Activated CD8-positive, alpha-beta T cell treated with anti-CD3 and anti-CD28 coated beads for 36 hours (primary cell): ENCODE measurements at regions not wholly inside any gene's neighbourhood (a gene's known extent, or its start where the extent isn't known, plus 50 kb on each side); places are given as distances from the start of the nearest gene placed in this dataset.

Experiments used
- ATAC-seq: fragments of 200-7000 bp; cut with Tn5 transposase; one replicate; pipeline ENCODE4 v1.10.0; 2021; ENCODE audit warnings: mild to moderate bottlenecking, moderate library complexity
- CTCF ChIA-PET: fragments of 350-600 bp; sonication (Branson Sonifier 250); formaldehyde crosslinking; loops from one replicate; lab custom pipeline; 2021; ENCODE audit warnings: antibody characterized with exemption; lab: Charles Lee
- POLR2A ChIA-PET: fragments of 350-600 bp; sonication (Branson Sonifier 250); formaldehyde crosslinking; loops from one replicate; lab custom pipeline; 2021; ENCODE audit warnings: antibody characterized with exemption; lab: Charles Lee
- DNase-seq: peaks from one replicate; pipeline ENCODE4 v3.0.0-alpha.2; 2020
- H3K27ac Mint-ChIP-seq: one replicate; pipeline ENCODE4 v1.8.0; 2021; ENCODE audit warnings: mild to moderate bottlenecking, mixed read lengths
- H3K27me3 Mint-ChIP-seq: one replicate; pipeline ENCODE4 v1.8.0; 2021; ENCODE audit warnings: mixed read lengths
- H3K36me3 Mint-ChIP-seq: one replicate; pipeline ENCODE4 v1.8.0; 2021; ENCODE audit warnings: low read depth, mixed read lengths
- H3K4me1 Mint-ChIP-seq: one replicate; pipeline ENCODE4 v1.8.0; 2021; ENCODE audit warnings: low read depth, mixed read lengths
- H3K4me3 Mint-ChIP-seq: one replicate; pipeline ENCODE4 v1.8.0; 2021; ENCODE audit warnings: mild to moderate bottlenecking, moderate library complexity, mixed read lengths
- H3K9me3 Mint-ChIP-seq: one replicate; pipeline ENCODE4 v1.8.0; 2021; ENCODE audit warnings: mixed read lengths
- CTCF ChIP-seq: fragments of 200-600 bp; IDR thresholded peaks from one replicate; pipeline ENCODE4 v1.8.0; 2022; ENCODE audit warnings: antibody characterized with exemption, mild to moderate bottlenecking
- intact Hi-C: fragments of 100-400 bp; cut with micrococcal nuclease; formaldehyde crosslinking; loops from one replicate; pipeline ENCODE4 v1.10.0; 2022

- H3K27ac Mint-ChIP-seq, result no peak overlapping the region
- H3K27me3 Mint-ChIP-seq, result no peaks in the 10 kb centered on the region
- ChIA-PET POLR2A (no interaction called here), CTCF (interaction anchor here (2.5 kb wide), 1 partner anchor 13 kb away, joined by 7 read pairs; no protein-coding TSS in a partner anchor)
- ATAC-seq (no peak), DNase-seq (no peak)
- H3K4me1 Mint-ChIP-seq, result no peaks in the 10 kb centered on the region
- H3K4me3 Mint-ChIP-seq, result no peak overlapping the region
- TF ChIP-seq CTCF, result no peak
- H3K9me3 Mint-ChIP-seq, result no peaks in the 10 kb centered on the region
- no peaks in the 10 kb centered on the region for H3K36me3 Mint-ChIP-seq
- intact Hi-C loops, result no loop called here
Observed at GRCh38 chr10:24007359-24007758, 201.6 kb upstream of the KIAA1217 start.

GRCh38 chr10:24008164-24009091 is 200.5 kb upstream of the KIAA1217 start:
- Mint-ChIP-seq H3K27me3 (no peaks in the 10 kb centered on the region), H3K9me3 (no peaks in the 10 kb centered on the region), H3K4me1 (no peaks in the 10 kb centered on the region), H3K27ac (no peak overlapping the region), H3K36me3 (no peaks in the 10 kb centered on the region), H3K4me3 (no peak overlapping the region)
- no peak for DNase-seq
- POLR2A ChIA-PET, result no interaction called here
- no peak for ATAC-seq
- CTCF ChIA-PET, result interaction anchor here (1.3 to 2.5 kb wide), 3 partner anchors 14 to 37 kb away, joined by 3 to 7 read pairs (median 3); no protein-coding TSS in a partner anchor
- TF ChIP-seq CTCF, result no peak
- intact Hi-C loops, result no loop called here

GRCh38 chr10:24009115-24009514 is 199.8 kb upstream of the KIAA1217 start:
- Mint-ChIP-seq H3K27ac (no peak overlapping the region), H3K9me3 (no peaks in the 10 kb centered on the region), H3K4me1 (no peaks in the 10 kb centered on the region), H3K27me3 (peaks cover 2% of the 10 kb centered on the region), H3K36me3 (no peaks in the 10 kb centered on the region), H3K4me3 (no peak overlapping the region)
- intact Hi-C loops, result no loop called here
- DNase-seq, result no peak
- ATAC-seq, result no peak
- POLR2A ChIA-PET, result no interaction called here
- CTCF ChIA-PET, result interaction anchor here (1.3 to 2.5 kb wide), 3 partner anchors 15 to 36 kb away, joined by 3 to 7 read pairs (median 3); no protein-coding TSS in a partner anchor
- TF ChIP-seq CTCF, result no peak

GRCh38 chr10:24009736-24010135 is 199.2 kb upstream of the KIAA1217 start:
- H3K27ac Mint-ChIP-seq, result no peak overlapping the region
- intact Hi-C loops, result no loop called here
- H3K27me3 Mint-ChIP-seq, result peaks cover 2% of the 10 kb centered on the region
- H3K36me3 Mint-ChIP-seq, result no peaks in the 10 kb centered on the region
- no peaks in the 10 kb centered on the region for H3K9me3 Mint-ChIP-seq
- ATAC-seq (no peak), DNase-seq (no peak)
- ChIA-PET CTCF (interaction anchor here (1.3 to 2.5 kb wide), 3 partner anchors 15 to 35 kb away, joined by 3 to 7 read pairs (median 3); no protein-coding TSS in a partner anchor), POLR2A (no interaction called here)
- no peak for TF ChIP-seq CTCF
- H3K4me3 Mint-ChIP-seq, result no peak overlapping the region
- no peaks in the 10 kb centered on the region for H3K4me1 Mint-ChIP-seq

DNA sequence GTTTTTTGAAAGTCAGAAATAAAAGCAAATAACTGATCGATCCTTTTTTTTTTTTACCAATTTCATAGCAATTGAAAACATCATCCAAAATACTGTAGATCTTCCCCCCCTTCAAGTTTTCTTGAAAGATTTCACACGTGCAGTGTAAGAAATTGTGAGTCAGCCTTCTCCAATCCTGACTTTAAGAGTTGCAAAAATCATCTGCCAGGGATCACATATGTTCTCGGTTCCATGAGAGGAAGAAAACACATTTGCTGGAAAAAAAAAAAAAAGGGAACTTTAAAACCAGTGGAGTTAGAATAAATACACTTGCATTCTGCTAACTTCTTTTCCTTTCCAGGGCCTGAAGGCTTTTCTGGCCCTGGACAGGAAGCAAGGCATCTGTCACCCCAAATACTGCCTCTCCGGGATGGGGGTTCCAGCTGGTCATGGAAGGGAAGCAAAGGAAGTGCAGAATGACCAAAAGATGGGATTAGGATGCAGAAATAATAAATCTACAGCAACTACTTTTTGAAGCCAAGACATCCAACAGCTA is 198.4 kb upstream of the KIAA1217 start:
- DNase-seq (no peak), ATAC-seq (no peak)
- no peaks in the 10 kb centered on the region for H3K36me3 Mint-ChIP-seq
- intact Hi-C loops, result no loop called here
- TF ChIP-seq CTCF, result no peak
- no peak overlapping the region for H3K27ac Mint-ChIP-seq
- H3K4me1 Mint-ChIP-seq, result no peaks in the 10 kb centered on the region
- H3K9me3 Mint-ChIP-seq, result no peaks in the 10 kb centered on the region
- H3K4me3 Mint-ChIP-seq, result no peak overlapping the region
- CTCF ChIA-PET, result no interaction called here
- POLR2A ChIA-PET, result no interaction called here
- peaks cover 2% of the 10 kb centered on the region for H3K27me3 Mint-ChIP-seq
